ENCODE measurements at regions not wholly inside any gene's neighbourhood (a gene's known extent, or its start where the extent isn't known, plus 50 kb on each side); places are given as distances from the start of the nearest gene placed in this dataset.

- TF ChIP-seq POLR2AphosphoS5 (IDR thresholded peaks at IDR 0.05; ENCODE audit: control insufficient read depth, insufficient read depth, low read depth, low read length): no peak
- TF ChIP-seq SIN3A (IDR thresholded peaks at IDR 0.05; ENCODE audit: borderline replicate concordance in 2 of 2, control insufficient read depth in 1 of 2, low read depth in 2 of 2, low read length in 2 of 2): no peak
- TF ChIP-seq, protein P1, sequence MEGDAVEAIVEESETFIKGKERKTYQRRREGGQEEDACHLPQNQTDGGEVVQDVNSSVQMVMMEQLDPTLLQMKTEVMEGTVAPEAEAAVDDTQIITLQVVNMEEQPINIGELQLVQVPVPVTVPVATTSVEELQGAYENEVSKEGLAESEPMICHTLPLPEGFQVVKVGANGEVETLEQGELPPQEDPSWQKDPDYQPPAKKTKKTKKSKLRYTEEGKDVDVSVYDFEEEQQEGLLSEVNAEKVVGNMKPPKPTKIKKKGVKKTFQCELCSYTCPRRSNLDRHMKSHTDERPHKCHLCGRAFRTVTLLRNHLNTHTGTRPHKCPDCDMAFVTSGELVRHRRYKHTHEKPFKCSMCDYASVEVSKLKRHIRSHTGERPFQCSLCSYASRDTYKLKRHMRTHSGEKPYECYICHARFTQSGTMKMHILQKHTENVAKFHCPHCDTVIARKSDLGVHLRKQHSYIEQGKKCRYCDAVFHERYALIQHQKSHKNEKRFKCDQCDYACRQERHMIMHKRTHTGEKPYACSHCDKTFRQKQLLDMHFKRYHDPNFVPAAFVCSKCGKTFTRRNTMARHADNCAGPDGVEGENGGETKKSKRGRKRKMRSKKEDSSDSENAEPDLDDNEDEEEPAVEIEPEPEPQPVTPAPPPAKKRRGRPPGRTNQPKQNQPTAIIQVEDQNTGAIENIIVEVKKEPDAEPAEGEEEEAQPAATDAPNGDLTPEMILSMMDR (IDR thresholded peaks at IDR 0.05 in 2 of 3, conservative IDR thresholded peaks at IDR 0.05 in 1 of 3; ENCODE audit: insufficient read depth in 2 of 3, low read depth in 1 of 3, low read length in 3 of 3): no peak
- TF ChIP-seq ZKSCAN1 (IDR thresholded peaks at IDR 0.05; ENCODE audit: low read depth, low read length): no peak
- TF ChIP-seq ZNF263 (CRISPR knock-in tag; IDR thresholded peaks at IDR 0.05; ENCODE audit: borderline replicate concordance): no peak
- no peak for TF ChIP-seq SIN3B (IDR thresholded peaks at IDR 0.05; ENCODE audit: low read depth)
- no peak for TF ChIP-seq HNRNPL (IDR thresholded peaks at IDR 0.05; ENCODE audit: low read depth, low read length)
- TF ChIP-seq SMARCB1 (IDR thresholded peaks at IDR 0.05; ENCODE audit: insufficient read length, low read depth): no peak
- TF ChIP-seq EP300 (IDR thresholded peaks at IDR 0.05; ENCODE audit: low read length): no peak
- TF ChIP-seq HNRNPK (IDR thresholded peaks at IDR 0.05; ENCODE audit: low read depth, low read length, poor library complexity, severe bottlenecking): no peak
- no peak for TF ChIP-seq ZBTB8A (IDR thresholded peaks at IDR 0.05; ENCODE audit: partially characterized antibody)
- no peak for TF ChIP-seq SMC3 (conservative IDR thresholded peaks at IDR 0.05; ENCODE audit: insufficient read depth, low read depth, low read length)
- TF ChIP-seq BRF2 (IDR thresholded peaks at IDR 0.05; ENCODE audit: borderline replicate concordance, insufficient read depth, insufficient read length): no peak
- no peak for TF ChIP-seq E2F5 (CRISPR knock-in tag; IDR thresholded peaks at IDR 0.05)
These were observed 882.7 kb downstream of the TLE1 start for GRCh38 chr9:80806671-80807070.
